ENCODE measurements at regions not wholly inside any gene's neighbourhood (a gene's known extent, or its start where the extent isn't known, plus 50 kb on each side); places are given as distances from the start of the nearest gene placed in this dataset.
"Not testable (repeated sequence)": the region's sequence is repeated elsewhere in the genome, so short reads cannot be mapped to it uniquely, and the experiment has no call there.

DNA sequence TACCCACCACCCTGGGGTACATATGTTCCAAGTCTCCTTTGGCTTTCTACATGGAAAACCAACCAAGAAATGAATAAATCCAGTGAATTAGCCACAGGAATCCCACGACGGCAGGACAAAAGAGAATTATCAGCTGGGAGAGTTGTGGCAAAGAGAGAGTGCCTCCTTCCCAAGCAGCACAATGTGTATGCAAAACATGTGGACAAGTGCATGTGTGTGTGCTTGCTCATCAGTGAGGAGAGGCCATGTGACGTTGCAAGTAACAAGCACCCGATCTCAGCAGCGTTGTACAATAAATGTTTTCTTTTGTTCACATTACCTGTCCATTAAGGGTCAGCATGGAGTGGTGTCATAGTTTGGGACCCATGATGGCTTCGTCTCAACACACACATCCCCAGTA is 50.0 kb upstream of the EMX2 start:
- DNase-seq = no peak

DNA sequence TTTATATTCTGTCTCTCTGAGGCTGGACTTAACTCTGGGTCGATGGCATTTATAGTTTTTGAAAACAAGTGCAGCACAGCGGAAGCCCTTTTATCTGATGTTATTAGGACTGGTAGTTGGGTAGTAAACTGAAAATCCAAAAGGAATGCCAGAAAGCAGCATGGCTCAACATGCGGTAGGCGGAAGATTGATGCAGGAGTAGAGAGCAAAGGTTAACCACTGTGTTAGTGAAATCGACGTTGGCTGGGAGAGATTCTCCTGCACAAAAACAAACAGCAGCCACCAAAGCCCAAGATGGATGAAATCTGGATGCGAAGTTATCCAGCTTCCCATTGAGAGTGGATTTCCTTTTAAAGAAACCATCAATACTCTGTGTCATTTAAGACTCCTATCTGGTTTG is 54.5 kb upstream of the EMX2 start:
- DNase-seq = no peak

DNA sequence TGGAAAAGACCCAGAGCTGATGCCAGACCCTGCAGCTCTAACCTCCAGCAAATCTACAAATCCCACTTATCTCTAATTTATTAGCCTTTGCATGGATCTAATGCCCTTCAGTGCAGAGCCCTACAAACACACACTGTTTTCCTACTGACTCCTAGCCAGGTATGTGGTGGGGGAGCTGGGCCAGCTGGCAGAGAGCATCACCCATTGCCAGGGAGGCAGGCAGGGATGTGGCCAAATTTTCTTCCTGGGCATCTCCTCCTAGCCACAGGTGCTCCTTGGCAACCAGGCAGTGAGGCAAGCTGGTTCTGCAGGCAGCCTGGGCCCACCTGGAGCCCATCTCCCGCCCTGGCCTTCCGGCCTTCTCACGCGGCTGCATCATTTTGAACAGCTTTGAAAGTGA is 55.9 kb upstream of the EMX2 start:
- no peak for DNase-seq

DNA sequence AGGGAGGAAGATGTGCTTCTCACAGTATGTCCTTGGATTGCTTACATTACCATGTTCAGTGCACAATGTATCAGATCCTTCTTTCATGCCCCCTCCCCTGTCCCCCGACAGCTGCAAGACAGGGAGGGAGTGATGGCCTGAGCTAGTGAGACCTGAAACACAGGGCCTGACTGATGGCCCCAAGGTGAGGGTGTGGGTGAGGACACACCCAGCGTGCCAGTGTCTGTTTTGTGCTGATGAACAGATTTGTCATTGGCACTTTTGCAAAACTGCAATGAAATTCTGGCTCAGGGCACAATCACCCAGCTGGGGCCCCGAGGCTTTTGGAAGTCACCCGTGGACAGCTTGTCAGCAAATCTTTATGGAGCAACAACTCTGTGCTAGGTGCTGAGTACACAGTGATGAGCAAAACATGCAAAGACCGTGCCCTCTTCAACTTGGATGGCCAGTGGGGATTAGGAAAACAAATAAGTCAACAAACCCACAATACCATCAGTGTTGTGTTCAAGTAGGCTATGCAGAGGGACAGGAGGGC is 59.4 kb upstream of the EMX2 start:
- no peak for DNase-seq

DNA sequence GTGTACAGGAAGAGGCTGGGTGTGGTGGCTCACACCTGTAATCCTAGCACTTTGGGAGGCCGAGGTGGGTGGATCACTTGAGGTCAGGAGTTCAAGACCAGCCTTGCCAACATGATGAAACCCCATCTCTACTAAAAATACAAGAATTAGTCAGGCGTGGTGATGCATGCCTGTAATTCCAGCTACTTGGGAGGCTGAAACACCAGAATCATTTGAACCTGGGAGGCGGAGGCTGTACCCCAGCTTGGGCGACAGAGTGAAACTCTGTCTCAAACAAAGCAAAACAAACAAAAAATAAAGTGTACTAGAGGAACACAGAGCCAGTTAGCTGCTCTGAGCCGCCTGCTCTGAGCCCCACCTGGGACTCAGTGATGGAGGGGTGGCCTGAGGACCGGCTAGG is 61.5 kb upstream of the EMX2 start:
- not testable (repeated sequence) for DNase-seq

DNA sequence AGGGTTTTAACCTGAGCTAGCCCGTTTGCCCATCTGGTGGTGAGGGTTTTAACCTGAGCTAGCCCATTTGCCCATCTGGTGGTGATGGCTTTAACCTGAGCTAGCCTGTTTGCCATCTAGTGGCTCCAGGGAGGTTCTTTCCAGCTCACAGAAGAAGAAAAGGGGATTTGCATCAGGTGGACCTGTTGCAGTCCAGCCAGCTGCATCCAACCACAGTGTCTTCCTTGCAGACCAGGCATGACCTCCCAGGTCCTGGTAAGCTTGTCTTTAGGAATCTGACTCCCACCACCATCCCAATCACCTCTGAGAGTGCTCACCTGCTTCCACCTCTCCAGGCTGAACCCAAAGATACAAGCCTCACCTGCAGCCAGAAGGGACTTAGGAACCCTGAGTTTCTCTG is 62.4 kb upstream of the EMX2 start:
- no peak for DNase-seq

- DNase-seq = peak; percentile 67
Measured at GRCh38 chr10:117477961-117478670, 64.4 kb upstream of the EMX2 start.

DNA sequence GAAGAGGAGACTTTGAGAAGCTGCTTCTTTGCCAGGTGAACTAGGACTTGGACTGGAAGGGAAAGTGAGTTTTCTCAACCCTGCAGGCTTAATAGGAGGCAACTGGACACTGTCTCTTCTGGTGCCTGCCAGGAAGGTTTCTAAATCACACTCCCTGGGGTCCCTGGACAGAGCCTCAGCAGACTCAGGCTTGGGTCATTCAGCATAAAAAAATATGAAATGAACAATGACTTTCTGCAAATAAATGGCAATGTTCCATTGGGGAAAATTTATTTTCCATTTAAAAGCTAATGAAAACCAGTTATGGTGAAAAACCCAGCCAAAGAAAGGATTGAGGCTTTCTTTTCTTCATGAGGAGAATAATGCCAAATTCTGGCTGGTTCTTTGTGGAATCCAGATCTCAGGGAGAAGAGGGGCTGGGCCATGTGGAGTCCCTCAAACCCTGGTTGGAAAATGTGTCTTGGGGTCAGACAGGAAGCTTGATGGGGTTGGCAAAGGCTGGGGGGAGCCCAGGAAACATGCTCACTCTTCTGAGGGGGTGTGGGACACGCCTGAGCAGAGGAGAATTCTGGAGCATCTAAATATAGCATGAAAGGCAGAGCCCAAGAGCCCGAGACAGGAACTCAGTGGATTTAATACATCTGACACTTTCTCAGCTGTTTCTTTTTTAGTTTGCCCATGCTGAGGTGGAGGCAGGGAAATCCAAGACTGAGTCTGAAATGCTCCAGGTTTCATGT is 65.2 kb upstream of the EMX2 start:
- DNase-seq = no peak

- no peak for DNase-seq
Measured at GRCh38 chr10:117476716-117477115, 65.8 kb upstream of the EMX2 start.

DNA sequence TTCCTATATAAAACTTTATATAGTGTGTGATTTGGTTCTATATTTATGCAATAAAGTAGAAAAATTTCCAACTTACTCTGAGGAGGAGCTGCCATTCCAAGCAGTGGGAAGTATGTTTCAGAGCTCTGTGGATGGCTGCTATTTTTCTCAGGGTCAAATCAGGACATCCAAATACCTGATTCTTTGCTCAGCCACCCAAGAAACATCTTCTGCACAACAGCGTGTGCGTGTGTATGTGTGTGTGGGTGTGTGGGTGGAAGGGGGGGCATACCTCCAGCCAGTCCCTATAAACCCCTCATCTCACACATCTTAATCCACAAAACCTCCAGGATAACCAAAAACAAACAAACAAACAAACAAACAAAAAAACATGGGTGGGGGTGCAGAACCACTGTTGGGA is 66.3 kb upstream of the EMX2 start:
- no peak for DNase-seq

DNA sequence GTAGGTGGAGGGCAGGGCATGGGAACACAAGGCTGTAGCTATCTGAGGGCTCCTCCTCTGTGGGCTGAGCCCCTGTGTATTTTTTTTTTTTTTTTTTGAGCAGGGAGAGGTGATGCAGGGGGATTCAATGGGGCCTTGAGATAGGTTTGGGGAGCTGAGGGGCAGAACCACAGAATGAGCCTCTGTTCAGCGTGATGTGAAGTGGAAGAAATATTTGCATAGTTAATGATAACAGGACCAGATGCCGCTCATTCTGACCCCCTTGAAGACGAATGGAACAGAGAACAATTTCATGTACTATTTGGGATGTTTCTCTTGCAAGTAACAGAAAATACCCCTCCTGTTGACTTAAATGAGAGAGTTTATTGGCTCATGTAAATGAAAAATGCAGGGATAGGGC is 69.7 kb upstream of the EMX2 start:
- DNase-seq = no peak

DNA sequence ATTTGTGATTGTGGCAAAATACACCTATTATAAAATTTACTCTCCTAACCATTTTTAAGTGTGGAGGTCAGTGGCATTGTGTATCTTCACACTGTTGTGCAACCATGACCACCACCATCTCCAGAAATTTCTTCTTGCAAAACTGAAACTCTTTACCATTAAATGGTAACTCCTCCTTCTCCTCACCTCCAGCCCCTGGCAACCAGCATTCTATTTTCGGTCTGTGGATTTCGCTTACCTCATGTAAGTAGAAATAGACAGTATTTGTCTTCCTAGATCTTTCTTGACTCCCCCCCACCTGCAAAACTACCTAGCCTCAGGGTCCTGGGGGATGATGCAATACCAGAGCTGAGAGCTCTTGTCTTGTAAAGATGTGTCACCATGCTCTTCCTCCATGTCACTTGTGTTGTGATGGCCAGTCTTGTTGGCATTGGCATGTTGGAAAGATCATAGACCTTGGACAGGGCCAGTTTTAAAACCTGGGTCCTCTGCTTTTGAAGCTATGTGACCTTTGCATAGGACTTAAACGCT is 71.1 kb upstream of the EMX2 start:
- DNase-seq = no peak

GRCh38 chr10:117470733-117471132 is 71.8 kb upstream of the EMX2 start:
- DNase-seq = no peak

DNA sequence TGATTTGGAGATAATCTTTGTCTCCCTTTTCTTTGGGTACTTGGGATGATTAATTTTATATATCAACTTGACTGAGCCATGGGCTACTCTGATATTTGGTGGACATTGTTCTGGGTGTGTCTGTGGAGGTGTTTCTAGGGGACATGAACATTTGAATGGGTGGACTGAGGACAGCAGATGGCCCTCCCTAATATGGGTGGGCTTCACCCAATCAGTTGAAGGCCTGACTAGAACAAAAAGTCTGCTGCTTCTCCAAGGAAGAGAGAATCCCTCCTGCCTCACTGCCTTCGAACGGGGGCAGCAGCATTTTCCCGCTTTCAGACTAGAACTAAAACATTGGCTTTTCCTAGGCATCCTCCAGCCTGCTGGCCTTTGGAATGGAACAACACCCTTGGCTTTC is 73.9 kb upstream of the EMX2 start:
- DNase-seq = no peak

DNA sequence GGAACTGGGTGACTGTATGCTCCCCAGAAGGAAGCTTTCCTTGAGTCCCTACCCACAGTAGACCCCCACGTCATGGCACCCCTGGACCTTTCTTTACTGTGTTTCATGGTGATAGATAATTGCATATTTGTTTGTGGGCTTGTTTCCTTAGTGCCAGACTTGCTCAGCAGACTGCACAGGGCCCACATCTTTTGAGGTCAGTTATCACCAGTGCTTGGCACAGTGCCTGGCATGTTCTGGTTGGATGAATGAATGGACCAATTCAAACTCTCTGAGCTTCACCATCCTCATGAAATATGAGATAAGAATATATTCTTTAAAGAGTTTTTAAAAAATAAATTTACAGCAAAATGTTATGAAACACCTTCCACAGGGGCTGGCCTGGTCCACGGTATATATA is 78.4 kb upstream of the EMX2 start:
- peak; percentile 64 for DNase-seq

GRCh38 chr10:117463545-117463920 is 79.0 kb upstream of the EMX2 start:
- no peak for DNase-seq

- no peak for DNase-seq
Measured at GRCh38 chr10:117462816-117463544, 79.6 kb upstream of the EMX2 start.

- peak; percentile 72 for DNase-seq
Measured at GRCh38 chr10:117462424-117462792, 80.1 kb upstream of the EMX2 start.

- no peak for DNase-seq
Measured at GRCh38 chr10:117461766-117462423, 80.7 kb upstream of the EMX2 start.

DNA sequence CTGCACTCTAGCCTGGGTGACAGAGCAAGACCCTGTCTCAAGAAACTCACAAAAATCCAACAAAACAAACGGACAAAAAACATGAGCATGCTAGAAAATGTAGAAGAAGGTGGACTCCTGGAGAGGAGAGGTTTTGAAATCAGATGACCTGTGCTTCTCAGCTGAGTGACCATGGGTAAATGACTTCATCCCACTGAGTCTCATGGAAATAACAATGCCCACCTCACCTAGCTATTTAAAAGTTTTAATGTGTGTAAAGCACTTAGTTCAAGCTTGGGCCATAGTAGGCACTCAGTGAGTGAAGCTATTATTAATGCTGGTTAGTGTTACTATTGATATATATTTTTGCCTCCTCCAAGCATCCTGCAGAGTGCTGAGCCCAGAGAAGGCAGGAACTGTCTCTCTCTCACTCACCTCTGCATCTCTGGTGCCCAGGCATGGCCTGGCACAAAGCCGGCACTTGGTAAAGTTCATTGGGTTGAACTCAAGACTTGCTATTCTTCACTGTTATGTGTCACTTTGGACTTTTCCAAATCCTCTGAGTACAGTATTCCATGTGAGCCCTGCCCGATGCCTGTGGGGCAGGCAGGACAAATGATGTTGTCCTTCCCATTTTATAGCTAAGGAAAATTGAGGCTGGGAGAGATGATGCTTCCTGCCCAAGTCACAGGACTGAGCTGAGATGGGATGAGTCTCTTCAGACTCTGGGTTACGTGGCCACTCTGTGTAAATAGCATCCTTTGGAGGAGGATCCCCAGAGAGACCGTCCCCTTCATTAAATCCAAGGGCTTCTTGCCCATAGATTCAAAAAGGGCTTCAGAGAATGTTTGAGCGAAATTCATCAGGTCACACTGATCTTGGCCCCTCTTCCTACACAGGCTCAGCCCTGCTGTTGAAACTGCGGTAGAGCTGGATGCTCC is 81.4 kb upstream of the EMX2 start:
- DNase-seq = no peak

DNA sequence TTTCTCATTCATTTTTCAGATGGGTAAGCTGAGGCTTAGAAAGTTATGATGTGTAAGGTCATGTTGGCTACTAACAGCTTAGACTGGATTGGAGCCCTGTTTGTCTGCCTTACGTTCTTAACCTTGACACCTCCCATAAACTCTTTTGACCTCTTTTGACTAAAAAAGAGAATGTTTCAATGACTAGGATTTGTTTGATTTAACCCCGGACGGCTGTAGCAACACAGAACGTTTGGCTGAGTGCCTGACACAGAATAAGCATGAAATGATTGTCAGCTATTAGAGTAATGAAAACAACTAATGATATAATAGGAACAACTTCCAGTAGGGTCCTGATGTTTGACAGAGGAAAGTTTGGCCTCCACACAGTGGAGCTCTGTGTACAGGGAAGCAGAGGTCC is 83.3 kb upstream of the PDZD8 start:
- no peak for DNase-seq

DNA sequence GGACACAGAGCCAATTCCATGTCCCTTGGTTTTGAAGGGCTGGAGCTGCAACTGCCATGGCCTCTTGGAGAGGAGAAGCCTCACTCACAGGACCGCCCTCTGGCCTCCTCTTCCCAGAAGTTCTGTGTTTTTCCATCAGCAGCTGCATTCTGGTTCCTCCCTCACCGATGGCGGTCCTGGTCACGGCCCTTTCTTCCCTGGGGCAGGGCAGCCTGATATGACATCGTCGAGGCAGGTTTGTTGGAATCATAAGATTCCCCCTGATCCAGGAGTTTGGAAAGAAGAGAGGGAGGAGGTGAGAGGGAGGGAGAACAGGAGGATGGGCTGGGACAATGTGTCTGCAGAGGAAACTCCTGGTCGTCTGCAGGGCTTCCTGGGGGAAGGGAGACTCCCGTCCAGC is 82.7 kb upstream of the PDZD8 start:
- DNase-seq = no peak
